T1000 (cell line): ENCODE measurements at regions not wholly inside any gene's neighbourhood (a gene's known extent, or its start where the extent isn't known, plus 50 kb on each side); places are given as distances from the start of the nearest gene placed in this dataset.

ENCODE experiments used
- DNase-seq: peaks from one replicate; lab custom pipeline; 2025; ENCODE audit warnings: mixed read lengths; lab: John Stamatoyannopoulos, UW

DNA sequence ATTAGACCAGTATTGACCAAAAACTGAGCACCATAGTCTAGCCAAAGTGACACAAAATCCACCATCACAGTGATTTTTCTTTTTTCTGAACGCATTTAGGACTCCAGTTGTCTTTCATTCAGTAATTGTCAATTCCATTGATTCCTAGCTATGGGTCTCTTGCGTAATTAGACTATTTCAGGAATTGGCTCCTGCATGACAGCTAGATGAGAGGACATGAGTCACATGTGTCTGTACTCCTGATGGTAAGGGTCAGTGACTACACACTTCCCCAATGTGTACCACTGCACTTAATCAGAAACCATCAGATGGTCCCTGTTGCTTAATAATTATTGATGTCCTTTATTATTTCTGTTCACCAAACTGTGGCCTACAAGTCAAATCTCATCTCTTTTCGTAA, 469.5 kb downstream of the POM121L12 start:
- DNase-seq: no peak

DNA sequence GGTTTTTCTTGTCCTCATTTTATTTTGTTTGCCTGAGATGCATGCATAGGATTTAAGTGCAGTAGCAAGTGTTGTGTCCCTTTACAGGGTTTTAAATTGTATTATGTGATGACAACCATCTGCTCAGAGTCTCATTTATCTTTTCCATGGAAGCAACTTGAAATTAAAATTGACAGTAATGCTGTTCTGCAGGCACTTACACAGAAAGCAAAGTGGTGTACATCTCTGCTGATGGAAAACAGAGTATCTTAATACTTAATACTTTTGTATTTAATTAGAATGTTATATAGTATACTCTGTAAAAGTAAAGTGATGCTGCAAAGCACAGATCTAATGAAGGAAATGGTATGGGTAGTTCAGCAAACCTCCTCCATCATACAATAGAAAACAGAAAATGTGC, 482.9 kb downstream of the POM121L12 start:
- no peak for DNase-seq

DNA sequence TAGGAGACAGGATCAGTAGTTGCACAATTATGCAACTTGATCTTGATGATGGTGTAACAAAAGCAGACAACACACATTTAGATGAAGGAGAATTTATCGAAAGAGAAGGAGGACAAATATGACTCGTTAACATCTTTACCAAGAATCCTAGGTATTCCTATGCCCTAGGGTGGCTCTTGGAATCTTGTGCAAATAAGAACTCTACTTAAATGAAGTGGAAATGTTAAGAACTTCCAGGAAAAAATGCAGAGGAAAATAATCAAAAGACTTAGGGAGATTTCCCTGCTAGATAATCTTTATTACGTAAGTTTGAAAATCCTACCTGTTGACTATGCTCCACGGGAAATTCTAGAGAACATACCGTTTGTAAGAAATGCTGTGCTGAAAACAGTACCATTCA, 485.4 kb downstream of the POM121L12 start:
- no peak for DNase-seq

DNA sequence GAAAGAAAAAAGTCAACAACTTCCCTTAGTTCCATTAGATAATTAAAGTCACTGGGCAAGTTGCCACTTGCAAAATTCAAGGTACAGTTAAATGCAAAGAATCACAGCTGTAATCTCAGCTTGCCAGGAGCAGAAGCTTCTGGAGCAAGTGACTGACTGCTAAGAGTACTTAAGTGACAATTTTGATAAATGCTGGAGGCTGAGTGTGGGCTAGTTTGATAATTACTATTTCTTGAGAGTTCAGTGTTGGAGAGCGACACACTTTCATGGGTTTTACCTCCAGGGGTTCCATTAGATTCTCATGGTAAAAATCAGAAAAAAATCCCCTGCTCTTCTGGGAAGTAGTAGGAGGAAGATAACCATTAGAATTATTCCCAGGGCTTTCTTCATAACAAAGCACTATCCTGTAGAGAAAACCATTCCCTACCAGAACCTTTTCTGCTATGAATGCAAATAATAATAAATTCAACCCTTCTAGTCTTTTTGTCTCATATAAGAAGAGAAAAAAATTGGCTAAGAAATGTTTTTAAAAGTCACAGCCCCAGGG, 486.3 kb downstream of the POM121L12 start:
- DNase-seq: no peak

DNA sequence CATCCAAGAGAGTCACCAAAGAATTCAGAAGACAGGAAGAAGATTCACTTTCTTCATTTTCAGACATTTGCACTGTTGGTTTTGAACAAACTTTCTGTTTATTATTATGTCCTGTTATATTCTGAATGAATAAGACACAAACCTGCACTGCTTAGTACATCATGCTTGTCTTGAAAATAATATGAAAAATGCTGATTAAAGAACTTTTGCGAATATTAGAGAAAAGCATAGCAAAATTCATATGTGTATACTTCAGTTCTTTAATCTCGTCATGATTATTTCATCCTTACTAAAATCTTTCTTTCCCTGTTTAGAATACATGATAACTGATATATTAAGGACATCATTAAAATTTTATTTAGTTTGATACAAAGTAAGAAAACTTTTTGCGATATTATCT, 504.1 kb downstream of the POM121L12 start:
- DNase-seq: no peak

DNA sequence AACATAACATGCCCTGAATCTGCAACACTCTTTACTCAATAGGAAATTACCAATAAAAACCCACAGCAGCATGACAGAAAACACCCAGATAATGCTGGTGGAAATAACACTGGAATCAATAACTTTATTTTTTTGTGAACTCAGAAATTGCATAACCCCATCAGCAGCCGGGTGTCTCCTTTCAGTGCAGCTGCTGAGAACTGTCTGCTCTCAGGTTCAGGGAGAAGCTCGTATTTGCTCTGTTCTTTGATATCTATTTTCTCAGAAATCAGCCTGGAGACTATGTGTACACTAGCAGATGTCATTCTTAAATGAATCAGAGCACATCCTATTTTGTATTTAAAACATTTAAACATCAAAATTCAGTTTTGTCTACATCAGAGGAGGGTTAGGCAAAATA, 506.0 kb downstream of the POM121L12 start:
- DNase-seq: no peak

DNA sequence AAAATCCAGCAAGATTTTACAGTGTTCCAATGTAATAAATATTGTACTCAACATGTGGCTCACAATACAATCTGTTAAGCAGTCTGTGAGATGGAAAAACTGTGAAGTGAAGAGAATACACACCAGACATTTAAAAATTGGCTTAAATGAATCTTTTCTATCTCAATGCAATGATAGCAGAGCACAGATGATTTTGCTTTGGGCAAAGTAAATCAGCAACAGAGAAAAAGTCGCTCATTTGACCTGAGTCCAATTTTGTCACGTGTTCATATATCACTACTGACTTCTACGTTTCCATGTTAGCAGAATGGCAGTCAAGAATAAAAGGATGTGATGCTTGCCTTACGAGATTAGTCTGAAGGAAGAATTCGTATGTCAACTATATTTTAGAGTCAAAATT, 506.7 kb downstream of the POM121L12 start:
- no peak for DNase-seq
